ENCODE measurements at regions not wholly inside any gene's neighbourhood (a gene's known extent, or its start where the extent isn't known, plus 50 kb on each side); places are given as distances from the start of the nearest gene placed in this dataset.

DNA sequence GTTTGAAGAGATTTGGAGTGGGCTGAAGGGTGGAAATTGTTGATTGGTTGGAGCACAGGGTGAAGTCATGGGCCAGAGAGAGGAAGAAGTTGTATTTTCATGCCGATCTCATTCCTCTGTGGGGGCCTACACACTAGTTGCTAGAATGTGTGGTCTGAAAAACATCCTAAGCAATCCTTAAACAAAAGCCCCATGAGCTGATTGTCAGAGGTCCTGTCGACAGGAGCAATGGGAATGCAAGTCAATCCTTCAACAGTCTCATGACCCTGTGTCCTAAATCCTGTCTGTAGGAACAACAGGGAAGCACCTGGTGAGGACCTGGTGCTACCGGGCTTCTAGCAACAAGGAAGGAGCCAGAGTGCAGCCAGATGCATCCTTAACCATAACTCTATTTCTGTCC lies 324.0 kb upstream of the TMEM132C start:
- no peak for DNase-seq (ENCODE audit: low read depth)
- H3K4me3 ChIP-seq (ENCODE audit: low read length) = no peak overlapping the region
- TF ChIP-seq, protein P1, sequence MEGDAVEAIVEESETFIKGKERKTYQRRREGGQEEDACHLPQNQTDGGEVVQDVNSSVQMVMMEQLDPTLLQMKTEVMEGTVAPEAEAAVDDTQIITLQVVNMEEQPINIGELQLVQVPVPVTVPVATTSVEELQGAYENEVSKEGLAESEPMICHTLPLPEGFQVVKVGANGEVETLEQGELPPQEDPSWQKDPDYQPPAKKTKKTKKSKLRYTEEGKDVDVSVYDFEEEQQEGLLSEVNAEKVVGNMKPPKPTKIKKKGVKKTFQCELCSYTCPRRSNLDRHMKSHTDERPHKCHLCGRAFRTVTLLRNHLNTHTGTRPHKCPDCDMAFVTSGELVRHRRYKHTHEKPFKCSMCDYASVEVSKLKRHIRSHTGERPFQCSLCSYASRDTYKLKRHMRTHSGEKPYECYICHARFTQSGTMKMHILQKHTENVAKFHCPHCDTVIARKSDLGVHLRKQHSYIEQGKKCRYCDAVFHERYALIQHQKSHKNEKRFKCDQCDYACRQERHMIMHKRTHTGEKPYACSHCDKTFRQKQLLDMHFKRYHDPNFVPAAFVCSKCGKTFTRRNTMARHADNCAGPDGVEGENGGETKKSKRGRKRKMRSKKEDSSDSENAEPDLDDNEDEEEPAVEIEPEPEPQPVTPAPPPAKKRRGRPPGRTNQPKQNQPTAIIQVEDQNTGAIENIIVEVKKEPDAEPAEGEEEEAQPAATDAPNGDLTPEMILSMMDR (conservative IDR thresholded peaks at IDR 0.05; ENCODE audit: low read length) = no peak

DNA sequence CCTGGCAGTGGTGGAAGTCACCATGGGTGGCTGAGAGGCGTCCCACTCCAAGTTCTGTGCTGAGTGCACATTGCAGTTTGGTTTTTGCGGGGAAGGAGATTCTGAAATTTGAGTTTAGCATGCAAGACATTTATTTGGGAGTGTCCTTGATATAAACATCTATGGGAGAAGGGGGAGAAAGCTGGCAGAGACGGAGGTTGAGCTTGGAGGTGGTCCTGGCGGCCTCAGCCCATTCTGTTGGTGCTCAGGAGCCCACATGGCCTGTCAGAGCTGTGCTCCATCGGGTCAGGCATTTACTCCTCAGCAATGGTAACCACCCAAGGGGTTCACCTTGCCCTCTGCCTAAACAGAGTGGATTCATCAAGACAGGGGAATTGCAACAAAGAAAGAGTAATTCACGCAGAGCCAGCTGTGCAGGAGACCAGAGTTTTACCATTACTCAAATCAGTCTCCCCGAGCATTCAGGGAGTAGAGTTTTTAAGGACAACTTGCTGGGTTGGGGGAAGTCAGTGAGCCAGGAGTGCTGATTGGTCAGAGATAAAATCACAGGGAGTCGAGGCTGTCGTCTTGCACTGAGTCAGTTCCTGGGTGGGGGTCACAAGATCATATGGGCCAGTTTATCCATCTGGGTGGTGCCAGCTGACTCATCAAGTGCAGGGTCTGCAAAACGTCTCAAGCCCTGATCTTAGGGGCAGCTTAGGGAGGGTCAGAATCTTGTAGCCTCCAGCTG lies 323.3 kb upstream of the TMEM132C start:
- TF ChIP-seq, protein P1 (conservative IDR thresholded peaks at IDR 0.05; ENCODE audit: low read length) = no peak
- no peak for DNase-seq (ENCODE audit: low read depth)
- no peak overlapping the region for H3K4me3 ChIP-seq (ENCODE audit: low read length)

DNA sequence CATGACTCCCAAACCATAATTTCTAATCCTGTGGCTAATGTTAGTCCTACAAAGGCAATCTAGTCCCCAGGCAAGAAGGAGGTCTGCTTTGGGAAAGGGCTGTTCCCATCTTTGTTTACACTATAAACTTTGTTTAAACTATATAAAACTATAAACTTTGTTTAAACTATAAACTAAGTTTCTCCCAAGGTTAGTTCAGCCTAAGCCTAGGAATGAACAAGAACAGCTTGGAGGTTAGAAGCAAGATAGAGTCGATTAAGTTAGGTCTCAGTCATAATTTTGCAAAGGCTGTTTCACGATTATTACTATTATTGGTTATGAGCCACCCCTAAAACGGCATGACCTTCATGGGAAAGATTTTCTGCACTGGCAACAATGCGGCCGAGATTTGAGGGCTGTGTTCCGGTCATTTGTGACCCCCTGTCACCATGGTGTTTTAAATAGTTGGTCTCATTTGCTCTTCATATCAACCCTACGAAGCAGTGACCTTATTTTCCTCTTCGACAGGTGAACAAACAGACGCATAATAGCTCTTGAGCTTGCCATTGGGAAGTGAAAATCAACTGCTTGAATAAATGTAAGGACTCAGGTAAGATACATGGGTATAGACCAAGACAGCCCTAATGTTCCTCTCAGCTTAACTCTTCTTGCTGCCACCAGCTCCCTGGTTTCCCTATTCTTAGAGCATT lies 322.6 kb upstream of the TMEM132C start:
- H3K4me3 ChIP-seq (ENCODE audit: low read length) = no peak overlapping the region
- no peak for DNase-seq (ENCODE audit: low read depth)
- TF ChIP-seq, protein P1 (conservative IDR thresholded peaks at IDR 0.05; ENCODE audit: low read length) = no peak

DNA sequence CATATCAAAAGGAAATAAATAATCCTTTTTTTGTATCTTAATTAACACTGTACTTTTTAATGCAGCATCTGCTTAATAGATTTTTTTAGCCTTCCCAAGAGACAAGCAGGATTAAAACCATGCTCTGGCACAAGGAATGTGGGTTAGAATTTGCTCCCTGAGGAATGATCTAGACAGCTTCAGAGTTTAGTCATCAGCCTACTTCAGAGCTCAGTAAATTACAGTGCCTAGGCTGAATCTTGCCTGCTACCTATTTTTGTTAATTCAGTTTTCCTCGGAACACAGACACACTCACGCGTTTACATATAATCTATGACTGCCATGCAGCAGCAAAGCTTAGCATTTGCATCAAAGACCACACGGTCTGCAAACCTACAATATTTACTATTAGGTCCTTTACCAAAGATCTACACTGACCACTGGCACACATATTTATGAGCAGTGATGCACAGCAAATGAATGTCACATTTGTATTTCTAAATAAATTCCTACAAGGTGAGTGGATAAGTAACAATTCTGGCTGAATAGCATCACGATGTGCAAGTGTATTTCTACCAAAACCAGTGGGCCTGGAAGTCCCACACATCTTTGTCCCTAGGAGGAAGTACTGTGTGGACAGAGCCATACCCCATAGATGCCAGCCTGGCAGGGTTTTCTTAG lies 309.8 kb upstream of the TMEM132C start:
- H3K4me3 ChIP-seq (ENCODE audit: low read length) = no peak overlapping the region
- TF ChIP-seq, protein P1 (conservative IDR thresholded peaks at IDR 0.05; ENCODE audit: low read length) = no peak
- DNase-seq (ENCODE audit: low read depth) = peak; percentile 75

DNA sequence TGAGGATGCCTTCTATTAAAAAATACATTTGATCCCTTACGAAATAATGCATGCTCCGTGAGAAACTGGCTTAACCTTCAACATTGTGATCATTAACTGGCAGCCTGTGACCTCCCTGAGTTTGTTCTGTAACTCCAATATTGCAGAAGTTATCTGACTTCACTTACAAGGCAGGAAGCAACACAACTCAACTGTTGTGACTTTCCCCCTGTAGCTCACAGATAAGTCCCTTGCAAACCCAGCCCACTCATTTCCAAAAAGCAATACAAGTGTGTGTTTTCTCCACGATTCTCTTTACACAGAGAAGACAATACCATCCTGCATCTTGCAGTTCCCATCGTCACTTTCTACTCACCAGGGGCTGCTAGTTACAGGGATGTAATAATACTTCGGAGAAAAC lies 304.7 kb upstream of the TMEM132C start:
- DNase-seq (ENCODE audit: low read depth) = no peak
- TF ChIP-seq, protein P1 (conservative IDR thresholded peaks at IDR 0.05; ENCODE audit: low read length) = no peak
- H3K4me3 ChIP-seq (ENCODE audit: low read length) = no peak overlapping the region

DNA sequence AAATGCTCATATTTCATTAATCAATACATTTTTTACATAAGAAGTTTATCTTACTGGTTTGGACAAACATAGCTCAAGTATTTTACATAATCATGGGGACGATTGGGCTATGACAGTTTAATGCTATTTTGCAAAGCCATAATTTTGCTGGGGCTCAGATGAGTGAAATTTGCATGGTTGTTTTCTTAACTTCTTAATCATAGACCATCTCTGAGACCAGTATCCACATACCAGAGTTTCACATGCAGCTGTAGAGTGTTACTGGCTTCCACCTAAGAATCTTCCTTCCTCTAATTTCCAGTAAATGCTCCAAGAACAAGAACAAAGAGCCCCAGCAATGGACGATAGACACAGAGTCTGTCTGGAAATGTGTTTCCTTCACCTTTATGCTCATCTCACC lies 303.0 kb upstream of the TMEM132C start:
- TF ChIP-seq, protein P1 (conservative IDR thresholded peaks at IDR 0.05; ENCODE audit: low read length) = no peak
- DNase-seq (ENCODE audit: low read depth) = peak; percentile 16
- H3K4me3 ChIP-seq (ENCODE audit: low read length) = no peak overlapping the region

Data from AG10803 (cell line).